NB4 (cell line): ENCODE measurements at regions not wholly inside any gene's neighbourhood (a gene's known extent, or its start where the extent isn't known, plus 50 kb on each side); places are given as distances from the start of the nearest gene placed in this dataset.

Source experiments
- DNase-seq: peaks from one replicate; pipeline ENCODE4 v3.0.0; 2010; ENCODE audit warnings: low read depth
- H3K4me3 ChIP-seq: one replicate; pipeline ENCODE4 v1.5.1; 2011; ENCODE audit warnings: mild to moderate bottlenecking, low read depth, low read length, moderate library complexity
- CTCF ChIP-seq: IDR thresholded peaks from one replicate; pipeline ENCODE4 v1.5.1; 2012; ENCODE audit warnings: low read depth, low read length
- MAX ChIP-seq: IDR thresholded peaks from 2 replicates; pipeline ENCODE4 v1.6.1; 2011; ENCODE audit warnings: low read depth, low read length
- MYC ChIP-seq: IDR thresholded peaks from 2 replicates; pipeline ENCODE4 v1.6.1; 2011; ENCODE audit warnings: low read depth, low read length
- POLR2A ChIP-seq: IDR thresholded peaks from 2 replicates; pipeline ENCODE4 v1.6.1; 2011; ENCODE audit warnings: mild to moderate bottlenecking; ENCODE audit not compliant: insufficient read length; ENCODE audit errors: extremely low read depth

DNA sequence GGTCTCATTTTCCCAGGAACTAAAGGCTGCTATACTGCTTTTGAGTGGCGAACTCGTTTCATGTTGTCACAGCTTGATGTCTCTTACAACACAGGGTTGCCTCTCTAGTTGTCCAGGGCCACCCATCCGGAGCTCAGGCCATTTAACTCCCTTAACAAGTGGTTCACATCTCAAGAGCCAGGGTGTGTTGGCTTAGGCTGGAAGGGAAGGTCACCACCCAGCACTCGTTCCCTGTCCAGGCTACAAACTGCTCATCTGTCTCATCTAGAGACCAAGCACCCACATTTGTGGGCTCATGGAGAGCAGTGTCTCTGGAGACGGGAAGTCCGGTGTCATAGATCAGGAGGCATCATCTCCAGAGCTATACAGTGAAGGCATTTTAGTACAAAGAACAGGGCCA, 106.8 kb upstream of the EXOC2 start:
- no peak for TF ChIP-seq MAX
- TF ChIP-seq POLR2A: no peak
- TF ChIP-seq CTCF: no peak
- no peak for TF ChIP-seq MYC
- DNase-seq: no peak
- no peak overlapping the region for H3K4me3 ChIP-seq

DNA sequence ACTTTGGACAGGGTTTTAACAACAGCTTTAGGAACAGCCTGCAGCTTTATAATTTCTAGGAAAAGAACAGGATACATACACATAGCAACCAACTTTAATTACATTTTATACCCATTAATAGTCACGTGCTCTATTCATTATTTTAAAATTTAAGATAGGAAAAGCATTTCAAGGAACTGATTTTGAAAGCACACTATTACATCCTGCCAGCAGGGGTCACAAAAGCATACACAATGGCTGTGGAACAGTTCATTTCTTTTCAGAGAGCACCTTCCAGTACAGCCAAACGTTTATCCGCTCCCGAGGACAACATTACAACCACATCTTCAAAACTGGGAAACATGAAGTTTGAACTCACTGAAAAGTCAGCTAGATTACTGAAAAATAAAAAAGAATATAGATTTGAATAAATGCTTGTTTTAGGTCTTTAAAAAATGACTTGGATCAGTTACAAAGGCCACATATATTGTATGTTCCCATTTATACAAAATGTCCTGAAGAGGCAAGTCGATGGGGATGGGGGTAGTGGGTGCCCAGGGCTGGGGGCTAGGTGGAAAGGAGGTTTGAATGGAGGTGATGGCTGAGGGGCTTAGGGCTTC, 104.6 kb upstream of the EXOC2 start:
- peak; percentile 61 for DNase-seq
- no peak overlapping the region for H3K4me3 ChIP-seq
- TF ChIP-seq POLR2A (no peak), CTCF (peak; percentile 75), MYC (no peak), MAX (0 out of 2 replicates have a peak, but pooled peaks have one; percentile 26)

DNA sequence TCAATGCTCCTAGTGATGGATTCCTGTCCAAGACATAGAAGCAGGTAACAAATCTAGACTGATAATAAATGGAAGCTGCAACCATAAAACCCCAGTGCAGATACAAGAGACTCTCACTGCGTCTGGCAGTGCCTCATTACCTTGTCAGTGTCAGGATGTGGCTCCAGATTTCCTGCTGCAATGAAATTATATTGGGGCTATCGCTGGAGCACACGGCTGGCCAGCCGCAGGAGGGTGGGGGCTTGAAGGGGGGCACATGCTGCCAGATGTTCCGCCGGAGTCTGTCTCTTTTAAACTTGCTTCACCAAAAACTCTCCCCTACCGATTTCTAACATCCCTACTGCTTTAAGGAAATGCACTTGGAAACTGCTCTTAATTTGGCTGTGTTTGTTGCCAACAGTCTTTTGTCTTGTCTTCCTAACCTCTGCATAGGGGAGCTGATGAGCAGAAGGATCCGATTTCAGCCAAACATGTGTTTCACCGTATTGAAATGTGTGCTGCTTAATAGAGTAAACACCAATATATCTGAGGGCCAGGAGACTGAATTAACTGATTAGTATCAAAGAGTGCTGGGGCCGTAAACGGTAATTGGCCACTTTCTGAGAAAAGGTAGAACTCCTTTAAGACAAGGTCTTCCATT, 102.2 kb upstream of the EXOC2 start:
- no peak for DNase-seq
- TF ChIP-seq MYC (no peak), CTCF (no peak), POLR2A (no peak), MAX (no peak)
- no peak overlapping the region for H3K4me3 ChIP-seq

DNA sequence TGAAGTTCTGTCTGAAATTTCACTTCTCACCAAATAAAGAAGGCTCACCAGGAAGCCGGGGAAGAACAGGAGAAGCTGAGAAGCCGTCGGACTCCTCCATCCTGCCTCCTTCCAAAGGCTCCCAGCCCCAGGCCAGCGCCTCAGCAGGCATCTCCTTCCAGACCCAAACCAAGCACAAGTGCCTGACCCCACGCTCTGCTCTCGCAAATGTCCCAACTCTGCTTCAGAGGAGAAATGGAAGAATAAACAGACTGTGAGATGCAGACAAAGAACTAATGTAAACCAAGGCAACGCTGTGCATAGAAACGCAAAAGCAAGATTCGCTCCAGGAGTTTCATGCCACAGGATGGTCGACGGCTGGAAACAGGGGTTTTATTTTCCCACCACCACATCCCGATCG, 100.3 kb upstream of the EXOC2 start:
- no peak overlapping the region for H3K4me3 ChIP-seq
- TF ChIP-seq MYC (no peak), POLR2A (no peak), CTCF (no peak), MAX (no peak)
- no peak for DNase-seq

GRCh38 chr6:792662-793061, 99.7 kb upstream of the EXOC2 start:
- no peak for TF ChIP-seq POLR2A
- no peak for TF ChIP-seq MYC
- TF ChIP-seq MAX: no peak
- DNase-seq: no peak
- no peak overlapping the region for H3K4me3 ChIP-seq

- peak; percentile 34 for DNase-seq
- H3K4me3 ChIP-seq: no peak overlapping the region
- TF ChIP-seq CTCF (no peak), MAX (no peak), MYC (no peak), POLR2A (no peak)
These were observed 95.1 kb upstream of the EXOC2 start for GRCh38 chr6:788058-788457.
